ENCODE measurements at regions not wholly inside any gene's neighbourhood (a gene's known extent, or its start where the extent isn't known, plus 50 kb on each side); places are given as distances from the start of the nearest gene placed in this dataset.

DNA sequence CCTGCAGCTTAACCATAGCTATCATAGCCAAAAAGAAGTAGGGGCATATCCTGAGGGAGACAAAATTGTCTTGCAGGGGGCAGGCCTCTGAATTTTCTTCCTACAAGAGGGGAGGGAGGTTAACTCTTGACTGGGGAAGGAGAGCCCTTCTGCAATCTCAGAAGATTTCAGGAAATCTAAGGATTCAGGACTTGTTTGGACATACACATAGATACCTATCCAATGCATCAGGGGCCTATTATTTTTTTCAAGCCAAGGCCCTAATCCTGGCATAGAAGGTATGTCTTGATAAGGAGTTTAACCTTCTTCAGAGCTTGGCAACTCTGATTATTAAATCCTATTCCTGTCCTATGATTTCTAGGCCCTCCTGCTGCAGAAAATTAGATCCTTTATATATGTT, 375.1 kb upstream of the ACTBL2 start:
- intact Hi-C loops (cut with micrococcal nuclease; ENCODE audit: unreplicated experiment) (no loop called here), in situ Hi-C loops (cut with HindIII; ENCODE audit: low pct_unique_long_range_greater_than_20kb, low sequenced_read_pairs) (no loop called here)
- BruUV-seq (replicated peaks): no TSS peak
- ChIA-PET CTCF (no interaction called here), POLR2A (no interaction called here)
- H3K27me3 ChIP-seq (ENCODE audit: control insufficient read depth, insufficient read depth, low read length): no peaks in the 10 kb centered on the region
- H3K4me3 ChIP-seq (ENCODE audit: low read depth in 2 of 2, low read length in 2 of 2): no peak overlapping the region
- H3K4me1 ChIP-seq (ENCODE audit: control insufficient read depth, insufficient read depth, low read length): no peaks in the 10 kb centered on the region
- DNase-seq (ENCODE audit: low read depth, low spot score) (no peak), ATAC-seq (no peak)
- TF ChIP-seq CTCF (IDR thresholded peaks at IDR 0.05) (no peak), SIN3A (IDR thresholded peaks at IDR 0.05; ENCODE audit: borderline replicate concordance, insufficient read depth, low read depth, low read length) (no peak), POLR2AphosphoS5 (IDR thresholded peaks at IDR 0.05; ENCODE audit: low read depth, low read length) (no peak)
- TF ChIP-seq, protein P1, sequence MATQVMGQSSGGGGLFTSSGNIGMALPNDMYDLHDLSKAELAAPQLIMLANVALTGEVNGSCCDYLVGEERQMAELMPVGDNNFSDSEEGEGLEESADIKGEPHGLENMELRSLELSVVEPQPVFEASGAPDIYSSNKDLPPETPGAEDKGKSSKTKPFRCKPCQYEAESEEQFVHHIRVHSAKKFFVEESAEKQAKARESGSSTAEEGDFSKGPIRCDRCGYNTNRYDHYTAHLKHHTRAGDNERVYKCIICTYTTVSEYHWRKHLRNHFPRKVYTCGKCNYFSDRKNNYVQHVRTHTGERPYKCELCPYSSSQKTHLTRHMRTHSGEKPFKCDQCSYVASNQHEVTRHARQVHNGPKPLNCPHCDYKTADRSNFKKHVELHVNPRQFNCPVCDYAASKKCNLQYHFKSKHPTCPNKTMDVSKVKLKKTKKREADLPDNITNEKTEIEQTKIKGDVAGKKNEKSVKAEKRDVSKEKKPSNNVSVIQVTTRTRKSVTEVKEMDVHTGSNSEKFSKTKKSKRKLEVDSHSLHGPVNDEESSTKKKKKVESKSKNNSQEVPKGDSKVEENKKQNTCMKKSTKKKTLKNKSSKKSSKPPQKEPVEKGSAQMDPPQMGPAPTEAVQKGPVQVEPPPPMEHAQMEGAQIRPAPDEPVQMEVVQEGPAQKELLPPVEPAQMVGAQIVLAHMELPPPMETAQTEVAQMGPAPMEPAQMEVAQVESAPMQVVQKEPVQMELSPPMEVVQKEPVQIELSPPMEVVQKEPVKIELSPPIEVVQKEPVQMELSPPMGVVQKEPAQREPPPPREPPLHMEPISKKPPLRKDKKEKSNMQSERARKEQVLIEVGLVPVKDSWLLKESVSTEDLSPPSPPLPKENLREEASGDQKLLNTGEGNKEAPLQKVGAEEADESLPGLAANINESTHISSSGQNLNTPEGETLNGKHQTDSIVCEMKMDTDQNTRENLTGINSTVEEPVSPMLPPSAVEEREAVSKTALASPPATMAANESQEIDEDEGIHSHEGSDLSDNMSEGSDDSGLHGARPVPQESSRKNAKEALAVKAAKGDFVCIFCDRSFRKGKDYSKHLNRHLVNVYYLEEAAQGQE (IDR thresholded peaks at IDR 0.05; ENCODE audit: insufficient read depth in 1 of 2, low read depth in 2 of 2, low read length in 1 of 2): no peak
- H3K9me3 ChIP-seq (ENCODE audit: control insufficient read depth, insufficient read depth, low read depth, low read length): no peaks in the 10 kb centered on the region; the same call in 1 of the 2 replicates
- H3K27ac ChIP-seq (ENCODE audit: low read length): no peak overlapping the region; the same call in 1 of the 2 replicates
- H3K36me3 ChIP-seq (ENCODE audit: control insufficient read depth, insufficient read depth, low read length): no peaks in the 10 kb centered on the region

GRCh38 chr5:57855831-57856230, 373.2 kb upstream of the ACTBL2 start:
- H3K4me1 ChIP-seq (ENCODE audit: control insufficient read depth, insufficient read depth, low read length): no peaks in the 10 kb centered on the region
- DNase-seq (ENCODE audit: low read depth, low spot score) (no peak), ATAC-seq (no peak)
- intact Hi-C loops (cut with micrococcal nuclease; ENCODE audit: unreplicated experiment): no loop called here
- in situ Hi-C loops (cut with HindIII; ENCODE audit: low pct_unique_long_range_greater_than_20kb, low sequenced_read_pairs): no loop called here
- no peaks in the 10 kb centered on the region for H3K9me3 ChIP-seq (ENCODE audit: control insufficient read depth, insufficient read depth, low read depth, low read length)
- CTCF ChIA-PET: no interaction called here
- no peaks in the 10 kb centered on the region for H3K36me3 ChIP-seq (ENCODE audit: control insufficient read depth, insufficient read depth, low read length)
- no peaks in the 10 kb centered on the region for H3K27me3 ChIP-seq (ENCODE audit: control insufficient read depth, insufficient read depth, low read length)
- no peak overlapping the region for H3K27ac ChIP-seq (ENCODE audit: low read length)
- POLR2A ChIA-PET: no interaction called here
- no TSS peak for BruUV-seq (replicated peaks)
- TF ChIP-seq TCF7L2 (IDR thresholded peaks at IDR 0.05; ENCODE audit: low read depth, low read length) (no peak), SIN3A (IDR thresholded peaks at IDR 0.05; ENCODE audit: borderline replicate concordance, insufficient read depth, low read depth, low read length) (no peak), CTCF (IDR thresholded peaks at IDR 0.05) (no peak), POLR2AphosphoS5 (IDR thresholded peaks at IDR 0.05; ENCODE audit: low read depth, low read length) (no peak)
- TF ChIP-seq, protein P1 (IDR thresholded peaks at IDR 0.05; ENCODE audit: insufficient read depth in 1 of 2, low read depth in 2 of 2, low read length in 1 of 2): no peak
- H3K4me3 ChIP-seq (ENCODE audit: low read depth in 2 of 2, low read length in 2 of 2): no peak overlapping the region

Measured in Panc1 (cell line).